ENCODE measurements at regions not wholly inside any gene's neighbourhood (a gene's known extent, or its start where the extent isn't known, plus 50 kb on each side); places are given as distances from the start of the nearest gene placed in this dataset.
"Not testable (repeated sequence)": the region's sequence is repeated elsewhere in the genome, so short reads cannot be mapped to it uniquely, and the experiment has no call there.

- Histone ChIP-seq H3K4me3 (no peak overlapping the region), H3K27ac (no peak overlapping the region)
These were observed 74.9 kb upstream of the CAPRIN1 start for GRCh38 chr11:33976495-33977199.

GRCh38 chr11:33974804-33975203 is 76.7 kb upstream of the CAPRIN1 start:
- Histone ChIP-seq H3K4me3 (no peak overlapping the region), H3K27ac (no peak overlapping the region)

GRCh38 chr11:33971530-33971929 is 79.7 kb upstream of the LMO2 start:
- H3K4me3 ChIP-seq, H3K27ac ChIP-seq: not testable (repeated sequence)

- no peak overlapping the region for H3K27ac ChIP-seq
- H3K4me3 ChIP-seq: no peak overlapping the region
These were observed 79.1 kb upstream of the LMO2 start for GRCh38 chr11:33970984-33971466.

GRCh38 chr11:33967451-33967850 is 75.6 kb upstream of the LMO2 start:
- Histone ChIP-seq H3K4me3 (no peak overlapping the region), H3K27ac (no peak overlapping the region)

GRCh38 chr11:33965032-33965431 is 73.2 kb upstream of the LMO2 start:
- no peak overlapping the region for H3K27ac ChIP-seq
- H3K4me3 ChIP-seq: no peak overlapping the region

- H3K4me3 ChIP-seq: no peak overlapping the region
These were observed 68.1 kb upstream of the LMO2 start for GRCh38 chr11:33959855-33960400.

GRCh38 chr11:33957304-33957917 is 65.5 kb upstream of the LMO2 start:
- Histone ChIP-seq H3K27ac (no peak overlapping the region), H3K4me3 (no peak overlapping the region)

More at GRCh38 chr11:33959855-33960400, 68.1 kb upstream of the LMO2 start:
- H3K27ac ChIP-seq: no peak overlapping the region

- no peak overlapping the region for H3K4me3 ChIP-seq
These were observed 64.7 kb upstream of the LMO2 start for GRCh38 chr11:33956611-33957010.

GRCh38 chr11:33953289-33953688 is 61.4 kb upstream of the LMO2 start:
- H3K27ac ChIP-seq: no peak overlapping the region
- no peak overlapping the region for H3K4me3 ChIP-seq

More at GRCh38 chr11:33956611-33957010, 64.7 kb upstream of the LMO2 start:
- H3K27ac ChIP-seq: no peak overlapping the region

- H3K27ac ChIP-seq: no peak overlapping the region
- H3K4me3 ChIP-seq: no peak overlapping the region
These were observed 60.9 kb upstream of the LMO2 start for GRCh38 chr11:33952805-33953204.

GRCh38 chr11:33949252-33949913 is 57.5 kb upstream of the LMO2 start:
- no peak overlapping the region for H3K4me3 ChIP-seq
- H3K27ac ChIP-seq: no peak overlapping the region

- Histone ChIP-seq H3K27ac (no peak overlapping the region), H3K4me3 (no peak overlapping the region)
These were observed 56.6 kb upstream of the LMO2 start for GRCh38 chr11:33948494-33948893.

GRCh38 chr11:33947918-33948317 is 56.0 kb upstream of the LMO2 start:
- H3K27ac ChIP-seq, H3K4me3 ChIP-seq: not testable (repeated sequence)

- H3K27ac ChIP-seq: no peak overlapping the region
- no peak overlapping the region for H3K4me3 ChIP-seq
These were observed 55.1 kb upstream of the LMO2 start for GRCh38 chr11:33946930-33947329.

- no peak overlapping the region for H3K4me3 ChIP-seq
- no peak overlapping the region for H3K27ac ChIP-seq
These were observed 53.8 kb upstream of the LMO2 start for GRCh38 chr11:33945481-33946268.

GRCh38 chr11:33944693-33945424 is 53.0 kb upstream of the LMO2 start:
- H3K4me3 ChIP-seq: no peak overlapping the region
- H3K27ac ChIP-seq: no peak overlapping the region

- no peak overlapping the region for H3K27ac ChIP-seq
These were observed 52.4 kb upstream of the LMO2 start for GRCh38 chr11:33944345-33944692.

GRCh38 chr11:33942954-33943353 is 51.1 kb upstream of the LMO2 start:
- Histone ChIP-seq H3K4me3 (no peak overlapping the region), H3K27ac (no peak overlapping the region)

More at GRCh38 chr11:33944345-33944692, 52.4 kb upstream of the LMO2 start:
- no peak overlapping the region for H3K4me3 ChIP-seq
